ENCODE measurements at regions not wholly inside any gene's neighbourhood (a gene's known extent, or its start where the extent isn't known, plus 50 kb on each side); places are given as distances from the start of the nearest gene placed in this dataset.

DNA sequence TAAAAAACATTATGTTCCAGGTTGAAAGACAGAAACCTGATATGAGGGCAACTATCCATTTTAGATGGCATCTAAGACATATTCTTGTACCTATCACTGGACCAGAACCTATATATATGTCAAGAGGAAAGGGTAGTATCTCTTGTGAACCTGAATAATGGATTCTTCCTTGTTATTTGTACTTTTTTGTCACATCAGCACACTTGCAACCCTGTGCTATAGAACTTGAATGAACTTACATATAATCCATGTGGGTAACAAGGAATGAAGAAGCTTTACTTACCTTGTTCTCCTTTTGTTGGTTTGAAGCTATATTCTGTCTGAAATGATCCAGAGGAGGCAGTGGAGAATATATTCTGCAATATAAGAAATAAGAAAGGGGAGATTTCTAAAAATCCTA is 483.7 kb upstream of the ATXN8OS start:
- H3K27me3 ChIP-seq (ENCODE audit: control insufficient read depth, insufficient read depth, low read length): no peaks in the 10 kb centered on the region
- POLR2A ChIA-PET: no interaction called here
- no peak overlapping the region for H3K4me3 ChIP-seq (ENCODE audit: low read depth, low read length)
- DNase-seq (ENCODE audit: low read depth): no peak
- no peaks in the 10 kb centered on the region for H3K36me3 ChIP-seq (ENCODE audit: control insufficient read depth, insufficient read depth, low read length)
- CTCF ChIA-PET: no interaction called here
- TF ChIP-seq, protein P1, sequence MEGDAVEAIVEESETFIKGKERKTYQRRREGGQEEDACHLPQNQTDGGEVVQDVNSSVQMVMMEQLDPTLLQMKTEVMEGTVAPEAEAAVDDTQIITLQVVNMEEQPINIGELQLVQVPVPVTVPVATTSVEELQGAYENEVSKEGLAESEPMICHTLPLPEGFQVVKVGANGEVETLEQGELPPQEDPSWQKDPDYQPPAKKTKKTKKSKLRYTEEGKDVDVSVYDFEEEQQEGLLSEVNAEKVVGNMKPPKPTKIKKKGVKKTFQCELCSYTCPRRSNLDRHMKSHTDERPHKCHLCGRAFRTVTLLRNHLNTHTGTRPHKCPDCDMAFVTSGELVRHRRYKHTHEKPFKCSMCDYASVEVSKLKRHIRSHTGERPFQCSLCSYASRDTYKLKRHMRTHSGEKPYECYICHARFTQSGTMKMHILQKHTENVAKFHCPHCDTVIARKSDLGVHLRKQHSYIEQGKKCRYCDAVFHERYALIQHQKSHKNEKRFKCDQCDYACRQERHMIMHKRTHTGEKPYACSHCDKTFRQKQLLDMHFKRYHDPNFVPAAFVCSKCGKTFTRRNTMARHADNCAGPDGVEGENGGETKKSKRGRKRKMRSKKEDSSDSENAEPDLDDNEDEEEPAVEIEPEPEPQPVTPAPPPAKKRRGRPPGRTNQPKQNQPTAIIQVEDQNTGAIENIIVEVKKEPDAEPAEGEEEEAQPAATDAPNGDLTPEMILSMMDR (IDR thresholded peaks at IDR 0.05; ENCODE audit: insufficient read depth, low read depth, low read length): no peak

DNA sequence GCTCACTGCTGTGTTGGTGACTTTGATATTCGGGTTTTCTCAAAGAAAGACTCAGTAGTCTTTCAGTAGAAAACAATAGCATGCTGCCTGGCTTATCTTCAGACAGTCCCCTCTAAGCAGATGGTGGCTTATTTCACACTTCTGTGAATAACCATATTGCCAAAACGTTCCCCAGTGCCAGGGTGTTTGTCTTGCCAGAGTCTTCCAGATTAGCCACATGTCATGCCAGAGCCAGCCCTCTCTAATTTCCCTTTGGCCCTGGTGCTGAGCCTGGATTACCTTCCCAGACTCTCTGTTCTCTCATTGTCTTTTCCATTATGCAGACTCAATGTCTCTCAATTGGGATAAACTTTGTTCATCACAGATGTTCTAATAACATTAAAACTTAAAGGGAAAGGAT is 488.0 kb upstream of the ATXN8OS start:
- CTCF ChIA-PET: no interaction called here
- no peaks in the 10 kb centered on the region for H3K27me3 ChIP-seq (ENCODE audit: control insufficient read depth, insufficient read depth, low read length)
- DNase-seq (ENCODE audit: low read depth): no peak
- TF ChIP-seq, protein P1 (IDR thresholded peaks at IDR 0.05; ENCODE audit: insufficient read depth, low read depth, low read length): no peak
- POLR2A ChIA-PET: no interaction called here
- no peaks in the 10 kb centered on the region for H3K36me3 ChIP-seq (ENCODE audit: control insufficient read depth, insufficient read depth, low read length)
- H3K4me3 ChIP-seq (ENCODE audit: low read depth, low read length): no peak overlapping the region

- no peak for DNase-seq (ENCODE audit: low read depth)
- CTCF ChIA-PET: no interaction called here
- Histone ChIP-seq H3K27me3 (ENCODE audit: control insufficient read depth, insufficient read depth, low read length) (no peaks in the 10 kb centered on the region), H3K36me3 (ENCODE audit: control insufficient read depth, insufficient read depth, low read length) (no peaks in the 10 kb centered on the region), H3K4me3 (ENCODE audit: low read depth, low read length) (no peak overlapping the region)
- TF ChIP-seq, protein P1 (IDR thresholded peaks at IDR 0.05; ENCODE audit: insufficient read depth, low read depth, low read length): no peak
- POLR2A ChIA-PET: no interaction called here
Measured at GRCh38 chr13:69618838-69619237, 488.8 kb upstream of the ATXN8OS start.

DNA sequence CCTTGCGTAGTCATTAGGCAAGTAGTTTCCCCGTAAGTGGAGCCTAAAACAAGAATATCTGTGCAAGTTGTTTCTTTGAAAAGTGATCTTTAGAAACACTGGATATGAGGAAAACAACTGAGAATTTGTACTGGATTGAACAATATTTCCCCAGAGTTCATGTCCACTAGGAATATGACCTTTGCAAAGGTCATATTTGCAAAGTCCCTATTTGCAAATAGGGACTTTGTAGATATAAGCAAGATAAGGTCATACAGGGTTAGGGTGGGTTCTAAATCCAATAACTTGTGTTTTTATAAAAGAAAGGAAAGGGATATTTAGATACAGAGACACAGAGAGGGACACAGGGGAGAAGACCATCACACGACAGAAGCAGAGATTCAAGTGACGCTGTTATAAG is 489.2 kb upstream of the ATXN8OS start:
- Histone ChIP-seq H3K4me3 (ENCODE audit: low read depth, low read length) (no peak overlapping the region), H3K27me3 (ENCODE audit: control insufficient read depth, insufficient read depth, low read length) (no peaks in the 10 kb centered on the region), H3K36me3 (ENCODE audit: control insufficient read depth, insufficient read depth, low read length) (no peaks in the 10 kb centered on the region)
- TF ChIP-seq, protein P1 (IDR thresholded peaks at IDR 0.05; ENCODE audit: insufficient read depth, low read depth, low read length): no peak
- POLR2A ChIA-PET: no interaction called here
- DNase-seq (ENCODE audit: low read depth): no peak
- CTCF ChIA-PET: no interaction called here

- H3K36me3 ChIP-seq (ENCODE audit: control insufficient read depth, insufficient read depth, low read length): no peaks in the 10 kb centered on the region
- TF ChIP-seq, protein P1 (IDR thresholded peaks at IDR 0.05; ENCODE audit: insufficient read depth, low read depth, low read length): no peak
- CTCF ChIA-PET: no interaction called here
- POLR2A ChIA-PET: no interaction called here
- DNase-seq (ENCODE audit: low read depth): no peak
- no peak overlapping the region for H3K4me3 ChIP-seq (ENCODE audit: low read depth, low read length)
- no peaks in the 10 kb centered on the region for H3K27me3 ChIP-seq (ENCODE audit: control insufficient read depth, insufficient read depth, low read length)
Measured at GRCh38 chr13:69617587-69617986, 490.0 kb upstream of the ATXN8OS start.

All from BJ (cell line).